ENCODE measurements at regions not wholly inside any gene's neighbourhood (a gene's known extent, or its start where the extent isn't known, plus 50 kb on each side); places are given as distances from the start of the nearest gene placed in this dataset.

- intact Hi-C loops (cut with micrococcal nuclease; ENCODE audit: unreplicated experiment) = loop anchor here (10.0 kb wide), 1 partner anchor 61 kb away; no protein-coding TSS in a partner anchor
- 23% methylated on average over 5 of the region's 5 CpGs for WGBS (ENCODE audit: insufficient coverage, insufficient replicate concordance, low lambda C conversion rate, missing lambda C conversion rate)
- SMC1A ChIA-PET (ENCODE audit: uncharacterized antibody, unreplicated experiment) = no interaction called here
- Histone ChIP-seq H3K4me1 (ENCODE audit: control insufficient read depth, insufficient read depth, low read length) (no peaks in the 10 kb centered on the region), H3K79me2 (ENCODE audit: control insufficient read depth, insufficient read depth, low read length) (no peaks in the 10 kb centered on the region), H3K9ac (ENCODE audit: control insufficient read depth, insufficient read depth, low read length) (no peak overlapping the region), H3K4me2 (ENCODE audit: control insufficient read depth, insufficient read depth) (no peak overlapping the region), H3K27me3 (replicated peaks in 1 of 2; ENCODE audit: control insufficient read depth in 2 of 2, insufficient read depth in 2 of 2, low read length in 1 of 2) (no peaks in the 10 kb centered on the region), H4K20me1 (ENCODE audit: control insufficient read depth, insufficient read depth) (no peaks in the 10 kb centered on the region), H3K9me3 (replicated peaks; ENCODE audit: control insufficient read depth, insufficient read depth, low read length) (no peaks in the 10 kb centered on the region), H3K27ac (ENCODE audit: control insufficient read depth, insufficient read depth) (no peak overlapping the region), H3K36me3 (ENCODE audit: control insufficient read depth in 2 of 2, insufficient read depth in 2 of 2, low read length in 1 of 2) (no peaks in the 10 kb centered on the region), H2AFZ (ENCODE audit: control insufficient read depth, low read depth, low read length) (no peak overlapping the region), H3K4me3 (no peak overlapping the region)
- TF ChIP-seq STAT3 (IDR thresholded peaks at IDR 0.05; ENCODE audit: low read depth, low read length) = no peak
- no peak for TF ChIP-seq MTA2 (IDR thresholded peaks at IDR 0.05; ENCODE audit: low read depth)
- TF ChIP-seq ZNF274 (IDR thresholded peaks at IDR 0.05; ENCODE audit: insufficient read depth, insufficient read length) = no peak
- no peak for TF ChIP-seq IKZF1 (conservative IDR thresholded peaks at IDR 0.05)
- TF ChIP-seq BHLHE40 (IDR thresholded peaks at IDR 0.05; ENCODE audit: borderline replicate concordance in 1 of 2, low read depth in 2 of 2, low read length in 1 of 2) = no peak
- no peak for TF ChIP-seq ASH2L (IDR thresholded peaks at IDR 0.05; ENCODE audit: borderline replicate concordance, low read depth)
- no peak for TF ChIP-seq CBX3 (IDR thresholded peaks at IDR 0.05; ENCODE audit: borderline replicate concordance, low read depth)
- TF ChIP-seq ZSCAN29 (IDR thresholded peaks at IDR 0.05) = no peak
- no peak for TF ChIP-seq HDGF (IDR thresholded peaks at IDR 0.05)
- no peak for TF ChIP-seq RFX5 (IDR thresholded peaks at IDR 0.05; ENCODE audit: low read depth, low read length)
- TF ChIP-seq HDAC2 (IDR thresholded peaks at IDR 0.05) = no peak
- TF ChIP-seq HDAC6 (IDR thresholded peaks at IDR 0.05; ENCODE audit: unreplicated experiment) = no peak
- no peak for TF ChIP-seq TARDBP (IDR thresholded peaks at IDR 0.05; ENCODE audit: borderline replicate concordance)
- TF ChIP-seq PAX5 (IDR thresholded peaks at IDR 0.05; ENCODE audit: borderline replicate concordance, low read depth, low read length) = no peak
- TF ChIP-seq CHD4 (IDR thresholded peaks at IDR 0.05) = no peak
- TF ChIP-seq USF1 (IDR thresholded peaks at IDR 0.05; ENCODE audit: borderline replicate concordance, extremely low read length, insufficient read depth, low read depth, low read length) = no peak
- TF ChIP-seq CHD1 (IDR thresholded peaks at IDR 0.05; ENCODE audit: low read depth, low read length) = no peak
- no peak for TF ChIP-seq FOXK2 (IDR thresholded peaks at IDR 0.05)
- CTCF ChIA-PET = interaction anchor here (0.7 kb wide), 1 partner anchor 12 kb away, joined by 3 read pairs; no protein-coding TSS in a partner anchor
- in situ Hi-C loops (cut with MboI) = no loop called here
- ATAC-seq = no peak
- RAD21 ChIA-PET (ENCODE audit: unreplicated experiment) = no interaction called here
- no peak for FAIRE-seq
- BruUV-seq (replicated peaks) = no TSS peak
- DNase-seq (ENCODE audit: low read depth, low spot score) = no peak
- POLR2A ChIA-PET = no interaction called here
Observed at GRCh38 chr9:29775491-29775890, 2202.2 kb upstream of the C9orf72 start.
